C4-2B (cell line): ENCODE measurements at regions not wholly inside any gene's neighbourhood (a gene's known extent, or its start where the extent isn't known, plus 50 kb on each side); places are given as distances from the start of the nearest gene placed in this dataset.

ENCODE experiments used
- ZFX ChIP-seq: fragments of 450-650 bp; IDR thresholded peaks from 2 replicates; pipeline ENCODE4 v1.6.1; 2017
- TF ChIP-seq, protein P1 (sequence below): fragments of 450-650 bp; conservative IDR thresholded peaks from 2 replicates; pipeline ENCODE4 v1.5.1; 2017; ENCODE audit warnings: mild to moderate bottlenecking

DNA sequence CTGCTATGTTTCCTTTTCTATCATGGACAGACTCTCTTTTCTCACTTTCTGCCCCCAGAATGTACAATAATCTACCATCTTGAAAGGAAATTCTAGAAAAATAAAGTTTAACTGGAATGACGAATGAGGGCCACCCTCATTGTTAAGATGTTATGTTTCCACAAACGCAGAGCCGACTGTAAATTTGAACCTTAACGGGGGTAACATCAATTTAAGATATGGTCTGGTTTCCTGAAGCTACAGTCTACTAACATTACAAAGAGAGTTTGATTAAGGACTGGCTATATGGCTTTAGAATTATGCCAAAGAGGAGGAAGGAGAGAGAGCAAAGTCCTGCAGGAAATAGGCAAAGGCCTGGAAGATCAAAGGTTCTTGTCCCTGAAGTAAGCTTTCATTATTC, 227.2 kb downstream of the USP46 start:
- TF ChIP-seq, protein P1, sequence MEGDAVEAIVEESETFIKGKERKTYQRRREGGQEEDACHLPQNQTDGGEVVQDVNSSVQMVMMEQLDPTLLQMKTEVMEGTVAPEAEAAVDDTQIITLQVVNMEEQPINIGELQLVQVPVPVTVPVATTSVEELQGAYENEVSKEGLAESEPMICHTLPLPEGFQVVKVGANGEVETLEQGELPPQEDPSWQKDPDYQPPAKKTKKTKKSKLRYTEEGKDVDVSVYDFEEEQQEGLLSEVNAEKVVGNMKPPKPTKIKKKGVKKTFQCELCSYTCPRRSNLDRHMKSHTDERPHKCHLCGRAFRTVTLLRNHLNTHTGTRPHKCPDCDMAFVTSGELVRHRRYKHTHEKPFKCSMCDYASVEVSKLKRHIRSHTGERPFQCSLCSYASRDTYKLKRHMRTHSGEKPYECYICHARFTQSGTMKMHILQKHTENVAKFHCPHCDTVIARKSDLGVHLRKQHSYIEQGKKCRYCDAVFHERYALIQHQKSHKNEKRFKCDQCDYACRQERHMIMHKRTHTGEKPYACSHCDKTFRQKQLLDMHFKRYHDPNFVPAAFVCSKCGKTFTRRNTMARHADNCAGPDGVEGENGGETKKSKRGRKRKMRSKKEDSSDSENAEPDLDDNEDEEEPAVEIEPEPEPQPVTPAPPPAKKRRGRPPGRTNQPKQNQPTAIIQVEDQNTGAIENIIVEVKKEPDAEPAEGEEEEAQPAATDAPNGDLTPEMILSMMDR: no peak
- no peak for TF ChIP-seq ZFX
